Suprapubic skin (tissue), 4 donors: ENCODE measurements at regions not wholly inside any gene's neighbourhood (a gene's known extent, or its start where the extent isn't known, plus 50 kb on each side); places are given as distances from the start of the nearest gene placed in this dataset.

ENCODE experiments used
- POLR2A ChIP-seq, 2 donors: fragments of 450-650 bp; IDR thresholded peaks; one replicate each; pipeline ENCODE4 v1.6.1; 2017; ENCODE audit warnings: antibody characterized with exemption in 2 of 2, mild to moderate bottlenecking in 2 of 2, moderate library complexity in 2 of 2
- POLR2AphosphoS5 ChIP-seq, 3 donors: sonication (generic); formaldehyde crosslinking; IDR thresholded peaks; one replicate each; pipeline ENCODE4 v1.6.1; 2017; ENCODE audit warnings: antibody characterized with exemption in 3 of 3
- TF ChIP-seq, protein P1 (sequence below), 2 donors: fragments of 200-600 bp in 1 of 2; fragments of 450-650 bp in 1 of 2; sonication (generic) in 1 of 2; IDR thresholded peaks; one replicate each; pipeline ENCODE4 v1.5.1; 2016 to 2019; ENCODE audit warnings: antibody characterized with exemption in 2 of 2, mild to moderate bottlenecking in 1 of 2, moderate library complexity in 1 of 2

DNA sequence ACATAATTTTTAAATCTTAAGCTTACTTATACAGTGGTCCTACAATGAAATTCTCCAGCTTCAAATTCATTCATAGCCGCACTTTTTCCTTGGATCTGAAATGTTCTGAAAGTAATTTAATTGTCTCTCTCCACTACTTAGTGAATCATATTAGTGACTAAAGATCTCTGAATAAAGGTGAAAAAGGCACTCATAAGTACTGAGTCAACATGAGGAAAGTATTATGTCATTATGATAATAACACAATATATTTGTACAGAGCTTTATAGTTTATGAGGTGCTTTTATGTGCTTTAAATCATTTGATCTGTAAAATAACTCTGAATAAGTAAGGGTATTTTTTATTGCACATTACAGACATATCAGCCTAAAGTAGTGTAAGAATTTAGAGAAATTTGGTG, 628.2 kb upstream of the SLITRK5 start:
- TF ChIP-seq, protein P1, sequence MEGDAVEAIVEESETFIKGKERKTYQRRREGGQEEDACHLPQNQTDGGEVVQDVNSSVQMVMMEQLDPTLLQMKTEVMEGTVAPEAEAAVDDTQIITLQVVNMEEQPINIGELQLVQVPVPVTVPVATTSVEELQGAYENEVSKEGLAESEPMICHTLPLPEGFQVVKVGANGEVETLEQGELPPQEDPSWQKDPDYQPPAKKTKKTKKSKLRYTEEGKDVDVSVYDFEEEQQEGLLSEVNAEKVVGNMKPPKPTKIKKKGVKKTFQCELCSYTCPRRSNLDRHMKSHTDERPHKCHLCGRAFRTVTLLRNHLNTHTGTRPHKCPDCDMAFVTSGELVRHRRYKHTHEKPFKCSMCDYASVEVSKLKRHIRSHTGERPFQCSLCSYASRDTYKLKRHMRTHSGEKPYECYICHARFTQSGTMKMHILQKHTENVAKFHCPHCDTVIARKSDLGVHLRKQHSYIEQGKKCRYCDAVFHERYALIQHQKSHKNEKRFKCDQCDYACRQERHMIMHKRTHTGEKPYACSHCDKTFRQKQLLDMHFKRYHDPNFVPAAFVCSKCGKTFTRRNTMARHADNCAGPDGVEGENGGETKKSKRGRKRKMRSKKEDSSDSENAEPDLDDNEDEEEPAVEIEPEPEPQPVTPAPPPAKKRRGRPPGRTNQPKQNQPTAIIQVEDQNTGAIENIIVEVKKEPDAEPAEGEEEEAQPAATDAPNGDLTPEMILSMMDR (IDR thresholded peaks at IDR 0.05) = no peak
- TF ChIP-seq POLR2A (IDR thresholded peaks at IDR 0.05) (no peak), POLR2AphosphoS5 (IDR thresholded peaks at IDR 0.05) (no peak)
